ENCODE measurements at regions not wholly inside any gene's neighbourhood (a gene's known extent, or its start where the extent isn't known, plus 50 kb on each side); places are given as distances from the start of the nearest gene placed in this dataset.

- no peak overlapping the region for H3K27ac ChIP-seq
- no peaks in the 10 kb centered on the region for H3K9me3 ChIP-seq
- no peaks in the 10 kb centered on the region for H3K4me1 ChIP-seq
- H3K4me3 ChIP-seq = no peak overlapping the region
- WGBS, 2 donors = 62 to 67% methylated on average over 1 of the region's 1 CpG
- no peak for DNase-seq
- intact Hi-C loops (cut with DNase I) = no loop called here
- no peaks in the 10 kb centered on the region for H3K27me3 ChIP-seq
- no peaks in the 10 kb centered on the region for H3K36me3 ChIP-seq
- no peak for TF ChIP-seq POLR2AphosphoS5 (IDR thresholded peaks at IDR 0.05)
- no peak for TF ChIP-seq POLR2A (IDR thresholded peaks at IDR 0.05)
- no peak for TF ChIP-seq EP300 (IDR thresholded peaks at IDR 0.05)
- TF ChIP-seq CTCF (IDR thresholded peaks at IDR 0.05) = no peak
Measured at GRCh38 chr11:80194625-80195024, 753.8 kb upstream of the TENM4 start.

GRCh38 chr11:80194016-80194415 lies 753.2 kb upstream of the TENM4 start:
- Histone ChIP-seq H3K4me1 (no peaks in the 10 kb centered on the region), H3K36me3 (no peaks in the 10 kb centered on the region), H3K4me3 (no peak overlapping the region), H3K27me3 (no peaks in the 10 kb centered on the region), H3K9me3 (no peaks in the 10 kb centered on the region), H3K27ac (no peak overlapping the region)
- intact Hi-C loops (cut with DNase I) = no loop called here
- TF ChIP-seq EP300 (IDR thresholded peaks at IDR 0.05) (no peak), POLR2AphosphoS5 (IDR thresholded peaks at IDR 0.05) (no peak), CTCF (IDR thresholded peaks at IDR 0.05) (no peak), POLR2A (IDR thresholded peaks at IDR 0.05) (no peak)
- 84 to 85% methylated on average over 1 of the region's 1 CpG for WGBS, 2 donors
- no peak for DNase-seq

- H3K36me3 ChIP-seq = no peaks in the 10 kb centered on the region
- H3K27ac ChIP-seq = no peak overlapping the region
- no peak for TF ChIP-seq EP300 (IDR thresholded peaks at IDR 0.05)
- no peak for TF ChIP-seq POLR2AphosphoS5 (IDR thresholded peaks at IDR 0.05)
- no peak for TF ChIP-seq POLR2A (IDR thresholded peaks at IDR 0.05)
- TF ChIP-seq CTCF (IDR thresholded peaks at IDR 0.05) = no peak
- H3K27me3 ChIP-seq = no peaks in the 10 kb centered on the region
- no peak overlapping the region for H3K4me3 ChIP-seq
- no peaks in the 10 kb centered on the region for H3K9me3 ChIP-seq
- 74 to 77% methylated on average over 2 of the region's 2 CpGs for WGBS, 2 donors
- DNase-seq = no peak
- intact Hi-C loops (cut with DNase I) = no loop called here
- no peaks in the 10 kb centered on the region for H3K4me1 ChIP-seq
Measured at GRCh38 chr11:80188076-80188627, 747.3 kb upstream of the TENM4 start.

- Histone ChIP-seq H3K27ac (no peak overlapping the region), H3K27me3 (no peaks in the 10 kb centered on the region), H3K9me3 (no peaks in the 10 kb centered on the region), H3K4me1 (no peaks in the 10 kb centered on the region), H3K36me3 (no peaks in the 10 kb centered on the region), H3K4me3 (no peak overlapping the region)
- WGBS, 2 donors = 85 to 87% methylated on average over 3 of the region's 3 CpGs
- no peak for DNase-seq
- no peak for TF ChIP-seq POLR2A (IDR thresholded peaks at IDR 0.05)
- no peak for TF ChIP-seq CTCF (IDR thresholded peaks at IDR 0.05)
- no peak for TF ChIP-seq EP300 (IDR thresholded peaks at IDR 0.05)
- no peak for TF ChIP-seq POLR2AphosphoS5 (IDR thresholded peaks at IDR 0.05)
- intact Hi-C loops (cut with DNase I) = no loop called here
Measured at GRCh38 chr11:80186692-80187091, 745.9 kb upstream of the TENM4 start.

GRCh38 chr11:80182901-80183300 lies 742.1 kb upstream of the TENM4 start:
- intact Hi-C loops (cut with DNase I) = no loop called here

More at GRCh38 chr11:80182901-80183300, 742.1 kb upstream of the TENM4 start:
- H3K4me1 ChIP-seq = no peaks in the 10 kb centered on the region
- no peak for TF ChIP-seq CTCF (IDR thresholded peaks at IDR 0.05)
- no peak for TF ChIP-seq EP300 (IDR thresholded peaks at IDR 0.05)
- no peak for TF ChIP-seq POLR2AphosphoS5 (IDR thresholded peaks at IDR 0.05)
- TF ChIP-seq POLR2A (IDR thresholded peaks at IDR 0.05) = no peak
- no peak overlapping the region for H3K27ac ChIP-seq
- 81 to 87% methylated on average over 3 of the region's 3 CpGs for WGBS, 2 donors
- DNase-seq = no peak
- H3K9me3 ChIP-seq = no peaks in the 10 kb centered on the region
- no peaks in the 10 kb centered on the region for H3K36me3 ChIP-seq
- H3K27me3 ChIP-seq = no peaks in the 10 kb centered on the region
- H3K4me3 ChIP-seq = no peak overlapping the region

Measured in sigmoid colon (tissue), 6 donors.